ENCODE measurements at regions not wholly inside any gene's neighbourhood (a gene's known extent, or its start where the extent isn't known, plus 50 kb on each side); places are given as distances from the start of the nearest gene placed in this dataset.

DNA sequence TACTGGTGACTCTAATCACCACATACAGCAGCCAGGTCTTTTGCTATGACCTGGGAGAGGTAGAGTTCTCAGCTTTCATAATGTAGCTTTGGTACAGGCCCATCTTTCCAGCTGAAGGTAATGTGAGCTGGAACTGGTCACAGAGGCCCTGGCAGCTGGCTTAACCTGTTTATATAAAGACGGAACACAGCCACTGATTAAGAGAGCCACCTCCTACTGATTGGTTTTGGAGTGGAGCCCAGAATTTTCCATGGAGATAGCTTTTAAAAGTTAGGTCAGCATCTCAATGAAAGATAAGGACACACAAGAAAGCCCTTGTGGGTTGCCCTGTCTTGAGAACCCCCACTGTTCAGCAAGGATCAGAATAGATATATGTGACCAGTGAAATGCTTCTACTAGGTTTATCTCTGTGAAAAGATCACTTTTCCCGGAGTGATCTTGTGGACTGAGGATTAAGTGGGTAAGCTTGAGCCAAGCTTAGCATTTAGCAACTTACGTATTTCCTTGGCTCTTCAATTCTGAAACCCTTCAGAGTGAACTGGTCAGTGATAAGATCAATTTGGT, 213.7 kb upstream of the CITED2 start:
- TF ChIP-seq, protein P1, sequence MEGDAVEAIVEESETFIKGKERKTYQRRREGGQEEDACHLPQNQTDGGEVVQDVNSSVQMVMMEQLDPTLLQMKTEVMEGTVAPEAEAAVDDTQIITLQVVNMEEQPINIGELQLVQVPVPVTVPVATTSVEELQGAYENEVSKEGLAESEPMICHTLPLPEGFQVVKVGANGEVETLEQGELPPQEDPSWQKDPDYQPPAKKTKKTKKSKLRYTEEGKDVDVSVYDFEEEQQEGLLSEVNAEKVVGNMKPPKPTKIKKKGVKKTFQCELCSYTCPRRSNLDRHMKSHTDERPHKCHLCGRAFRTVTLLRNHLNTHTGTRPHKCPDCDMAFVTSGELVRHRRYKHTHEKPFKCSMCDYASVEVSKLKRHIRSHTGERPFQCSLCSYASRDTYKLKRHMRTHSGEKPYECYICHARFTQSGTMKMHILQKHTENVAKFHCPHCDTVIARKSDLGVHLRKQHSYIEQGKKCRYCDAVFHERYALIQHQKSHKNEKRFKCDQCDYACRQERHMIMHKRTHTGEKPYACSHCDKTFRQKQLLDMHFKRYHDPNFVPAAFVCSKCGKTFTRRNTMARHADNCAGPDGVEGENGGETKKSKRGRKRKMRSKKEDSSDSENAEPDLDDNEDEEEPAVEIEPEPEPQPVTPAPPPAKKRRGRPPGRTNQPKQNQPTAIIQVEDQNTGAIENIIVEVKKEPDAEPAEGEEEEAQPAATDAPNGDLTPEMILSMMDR (IDR thresholded peaks at IDR 0.05; ENCODE audit: low read depth, low read length) = no peak
- TF ChIP-seq POLR2A (IDR thresholded peaks at IDR 0.05; ENCODE audit: extremely low read depth, insufficient read length) (no peak), MYC (IDR thresholded peaks at IDR 0.05; ENCODE audit: low read depth, low read length) (no peak)
- TF ChIP-seq, protein P2, sequence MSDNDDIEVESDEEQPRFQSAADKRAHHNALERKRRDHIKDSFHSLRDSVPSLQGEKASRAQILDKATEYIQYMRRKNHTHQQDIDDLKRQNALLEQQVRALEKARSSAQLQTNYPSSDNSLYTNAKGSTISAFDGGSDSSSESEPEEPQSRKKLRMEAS (IDR thresholded peaks at IDR 0.05; ENCODE audit: low read depth, low read length) = no peak
